HL-60/S4 treated with retinoic acid at 250 ng/mL for 4 days and 3 days (cell line): ENCODE measurements at regions not wholly inside any gene's neighbourhood (a gene's known extent, or its start where the extent isn't known, plus 50 kb on each side); places are given as distances from the start of the nearest gene placed in this dataset.

Experiments
- in situ Hi-C: fragments of 300-500 bp; cut with MboI; formaldehyde crosslinking; loops from 2 replicates; pipeline ENCODE4 v1.7.0; 2022; ENCODE audit warnings: low sequenced_read_pairs

DNA sequence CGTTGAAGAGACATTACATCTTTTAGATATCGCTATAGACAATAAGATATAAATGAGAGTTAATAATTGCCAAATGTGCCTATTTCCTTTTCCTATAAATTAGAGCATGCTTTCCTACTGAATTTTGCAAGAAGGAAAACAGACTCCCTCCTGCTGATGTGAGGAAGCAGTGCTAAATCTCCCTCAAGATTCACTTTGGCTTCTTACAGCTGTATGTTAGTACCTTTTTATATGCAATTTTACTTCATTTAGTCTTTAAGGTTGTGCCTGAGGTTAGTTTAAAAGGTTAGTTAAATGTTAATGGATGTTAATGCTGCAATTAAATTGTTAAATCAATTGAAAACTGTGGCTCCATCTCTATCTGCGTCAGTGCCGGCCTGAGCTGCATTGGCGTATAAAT is 728.8 kb downstream of the NR2F2 start:
- in situ Hi-C loops = no loop called here

DNA sequence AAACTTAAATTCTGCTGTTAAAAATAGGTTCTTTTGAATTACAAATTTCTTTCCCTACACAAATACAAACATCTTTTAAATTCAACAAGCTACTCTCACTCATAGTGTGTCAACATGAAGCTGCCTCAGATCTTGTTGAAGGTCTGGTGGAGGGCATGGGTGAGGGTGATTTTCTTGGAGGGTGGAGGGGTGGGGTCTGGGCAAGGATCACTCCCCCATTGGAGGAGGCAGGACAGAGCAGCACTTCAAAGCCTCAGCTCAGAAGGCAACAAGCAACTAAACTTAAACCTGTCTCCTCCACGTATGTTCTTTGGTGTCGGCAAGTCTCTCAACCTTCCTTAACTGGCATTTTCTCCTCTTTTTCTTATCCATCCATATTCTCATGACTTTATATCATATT is 730.9 kb downstream of the NR2F2 start:
- in situ Hi-C loops = no loop called here

DNA sequence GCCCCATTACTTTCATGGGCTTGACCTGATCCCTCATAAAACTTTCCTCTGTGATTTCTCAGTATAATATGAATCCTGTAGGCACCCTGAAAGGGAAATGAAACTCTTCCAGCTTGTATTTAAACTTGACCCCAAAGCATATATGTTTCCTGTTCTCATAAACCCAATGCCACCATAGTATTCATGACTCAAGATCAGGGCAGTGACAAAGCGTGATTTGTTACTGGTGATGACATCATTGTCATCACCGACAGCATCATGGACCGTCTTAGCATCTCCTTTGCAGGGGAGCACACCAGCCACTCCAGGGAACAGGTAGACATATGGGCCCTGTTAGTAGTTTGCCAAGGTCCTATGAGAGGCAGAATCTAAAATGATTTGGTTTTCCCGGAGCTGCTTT is 741.2 kb downstream of the NR2F2 start:
- in situ Hi-C loops = no loop called here

DNA sequence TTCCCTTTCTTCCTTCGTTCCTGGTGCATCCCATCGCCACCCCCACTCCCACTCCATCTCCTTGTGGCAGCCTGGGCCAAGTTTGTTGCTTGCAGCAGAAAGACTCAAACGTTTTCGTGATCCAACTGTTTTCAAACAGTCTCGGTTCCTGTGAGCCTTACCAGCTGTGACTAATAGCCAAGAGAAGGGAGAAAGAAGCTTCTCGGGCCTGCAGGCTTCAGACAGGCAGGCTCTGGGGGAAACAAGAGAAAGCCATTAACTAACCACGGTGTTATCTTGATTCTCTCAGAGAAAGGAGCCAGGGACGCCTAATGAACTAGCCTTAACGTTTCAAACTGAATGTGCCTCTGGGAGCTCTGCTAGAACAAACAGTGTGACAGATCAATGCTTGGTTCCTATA is 742.0 kb downstream of the NR2F2 start:
- in situ Hi-C loops = no loop called here

DNA sequence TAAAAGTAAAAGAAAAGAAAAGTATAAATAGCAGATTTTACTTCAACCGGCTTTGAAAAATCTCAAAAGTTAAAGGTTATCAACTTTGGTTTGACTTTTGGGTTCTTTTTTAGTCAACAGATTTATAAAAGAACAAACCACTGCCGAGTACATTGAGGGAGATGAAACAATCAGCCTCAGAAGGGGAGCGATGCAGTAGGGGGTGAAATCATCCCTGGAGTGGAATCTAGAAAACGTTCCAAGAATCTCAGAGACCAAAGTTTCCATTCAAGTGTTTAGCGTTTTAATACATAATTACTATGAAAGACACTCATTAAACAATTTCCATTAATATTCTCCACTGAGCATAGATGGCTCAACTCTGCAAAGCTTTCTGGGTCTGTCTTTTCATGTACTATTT is 745.5 kb downstream of the NR2F2 start:
- in situ Hi-C loops = no loop called here

DNA sequence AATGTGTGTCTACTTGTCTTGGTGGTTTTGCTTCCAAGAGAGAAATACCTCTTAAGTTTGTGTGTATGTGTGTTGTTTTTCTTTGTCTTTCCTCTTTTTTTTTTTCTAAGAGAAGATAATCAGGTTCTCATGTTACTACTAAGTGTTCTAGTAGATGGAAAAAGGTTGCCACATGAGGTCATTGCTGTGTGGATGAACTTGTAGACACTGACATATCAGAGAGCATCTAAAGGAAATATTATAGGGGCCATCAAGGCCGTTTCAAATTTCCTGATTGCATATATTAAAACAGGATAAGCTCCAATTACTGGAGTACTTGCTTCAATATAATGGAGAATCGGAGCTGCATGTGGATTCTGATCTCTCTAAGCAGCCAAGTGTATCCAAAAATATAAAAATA is 747.5 kb downstream of the NR2F2 start:
- in situ Hi-C loops = no loop called here

DNA sequence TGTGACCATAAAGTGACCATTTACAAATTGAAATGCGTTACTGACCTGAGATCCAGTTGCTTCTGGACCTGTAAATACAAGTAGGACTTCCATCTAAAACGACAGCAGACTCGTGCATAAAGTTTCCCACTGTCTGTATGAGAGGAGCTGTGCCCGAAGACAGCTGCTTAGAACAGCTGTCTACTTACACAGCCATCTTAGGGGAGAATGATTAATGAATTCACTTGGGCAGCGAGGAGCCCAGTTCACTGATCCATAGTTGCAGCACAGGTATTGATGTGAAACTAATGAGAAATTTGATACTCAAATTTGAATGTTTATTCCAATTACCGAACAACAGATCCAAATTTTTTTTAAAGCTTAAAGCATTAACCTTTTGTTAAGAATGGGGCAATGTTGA is 748.1 kb downstream of the NR2F2 start:
- in situ Hi-C loops = no loop called here

DNA sequence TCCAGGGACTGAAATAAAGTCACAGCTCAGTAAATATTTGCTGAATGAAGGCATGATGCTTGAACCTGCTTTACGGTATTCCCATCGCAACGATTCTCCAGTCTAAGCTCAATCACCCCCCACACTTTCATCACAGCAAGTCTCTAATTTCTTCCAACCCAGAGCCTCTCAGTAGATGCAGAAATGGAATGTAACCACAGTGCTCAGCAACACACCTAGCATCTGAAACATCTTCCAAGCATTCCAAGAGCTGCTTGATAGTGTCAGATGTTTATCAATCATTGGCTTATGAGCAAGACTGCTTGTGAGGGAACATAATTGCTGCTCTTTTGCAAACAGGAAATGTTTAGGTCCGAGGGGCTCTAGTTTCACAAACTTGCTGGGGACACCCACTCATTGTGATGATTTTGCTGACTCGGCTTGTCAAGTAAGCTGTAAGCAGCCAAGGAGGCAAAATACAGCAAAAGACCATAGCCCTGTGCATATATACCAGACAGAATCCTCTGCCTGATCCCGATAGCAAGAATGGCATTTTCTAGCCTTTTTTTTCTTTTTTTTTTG is 751.2 kb downstream of the NR2F2 start:
- in situ Hi-C loops = no loop called here

DNA sequence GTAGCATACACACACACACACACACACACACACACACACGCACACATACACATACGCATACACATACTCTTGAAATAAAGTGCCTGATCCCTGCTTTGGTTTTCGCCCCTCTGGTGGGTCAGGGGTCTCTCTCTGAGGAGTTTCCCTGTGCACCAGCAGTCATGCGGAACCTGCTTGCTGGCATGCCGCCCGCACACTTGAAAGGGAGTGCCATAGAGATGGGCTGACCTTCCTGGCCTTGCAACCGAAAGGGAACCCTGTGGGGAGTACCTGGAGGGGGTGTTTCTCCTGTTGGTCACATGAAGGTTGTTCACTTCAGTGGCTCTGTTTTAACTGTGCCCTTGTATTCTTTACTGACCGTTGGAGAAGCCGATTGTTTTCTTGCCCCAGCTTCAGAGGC is 752.3 kb downstream of the NR2F2 start:
- in situ Hi-C loops = no loop called here

DNA sequence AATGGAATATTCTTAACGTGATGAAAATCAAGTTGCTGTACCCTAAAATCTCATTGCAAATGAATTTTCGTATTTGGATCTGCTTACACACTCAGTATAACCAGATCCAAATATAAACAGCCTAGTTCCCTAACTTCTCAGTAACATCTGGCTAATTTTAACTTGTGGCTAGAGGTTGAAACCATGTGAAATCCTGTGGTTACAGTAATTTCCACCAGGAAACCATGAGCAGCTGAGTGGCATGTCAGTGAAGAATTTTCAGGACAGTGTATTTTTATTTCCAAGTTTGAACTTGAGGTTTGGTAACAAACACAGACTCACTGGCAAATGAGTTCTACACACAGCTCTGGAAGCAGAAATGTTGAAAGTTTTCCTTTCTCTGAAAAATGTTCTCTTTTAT is 754.1 kb downstream of the NR2F2 start:
- in situ Hi-C loops = no loop called here

DNA sequence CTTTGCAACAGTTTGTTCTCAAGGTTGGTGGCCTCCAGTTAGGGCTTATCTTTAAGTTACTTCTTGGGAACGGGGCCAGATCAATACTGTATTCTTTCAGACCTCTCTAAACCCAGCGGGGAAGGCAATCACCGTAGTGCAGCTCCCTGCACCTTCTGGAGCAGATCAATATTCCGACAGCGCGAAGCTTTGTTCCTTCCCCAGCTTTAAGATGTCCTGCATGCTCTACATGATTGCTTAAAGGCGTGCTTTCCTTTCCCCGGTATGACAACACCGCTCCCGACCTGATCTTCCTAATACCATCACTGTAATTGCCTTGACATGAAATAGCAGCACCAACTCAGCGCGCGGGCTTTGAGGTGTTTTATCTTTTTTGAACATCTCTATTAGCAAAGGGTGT is 755.2 kb downstream of the NR2F2 start:
- in situ Hi-C loops = no loop called here

DNA sequence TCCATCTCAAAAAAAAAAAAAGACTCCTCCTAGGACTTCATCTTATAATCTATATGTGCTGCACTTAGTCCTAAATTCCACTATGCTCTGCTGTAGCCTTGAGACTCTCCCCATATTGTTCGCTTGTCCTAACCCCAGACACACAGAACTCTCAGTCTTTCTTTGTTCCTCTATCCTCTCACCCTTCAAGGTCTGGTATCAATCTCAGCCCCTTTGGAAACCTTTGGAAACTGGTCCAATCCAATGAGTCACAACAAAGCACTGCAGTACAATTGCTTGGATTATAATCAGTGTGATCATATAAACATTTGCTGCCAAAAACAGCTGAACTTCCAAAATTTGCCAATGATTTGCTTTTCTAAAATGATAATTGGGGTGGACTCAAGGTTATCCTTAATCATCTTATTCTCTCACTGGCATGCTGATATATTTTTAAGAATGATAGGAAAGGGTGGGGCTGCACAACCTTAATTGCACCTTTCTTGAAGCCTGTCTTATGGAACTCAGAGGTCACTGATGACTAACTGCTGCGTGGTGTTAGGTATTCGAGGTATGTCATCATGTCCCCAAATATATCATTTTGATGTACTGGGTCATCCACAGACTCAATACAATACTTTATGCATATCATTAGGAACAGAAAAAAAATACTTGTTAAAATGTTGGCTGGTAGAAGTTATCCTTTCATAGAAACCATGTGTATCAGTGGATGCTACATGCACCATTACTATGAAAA is 756.7 kb downstream of the NR2F2 start:
- in situ Hi-C loops = no loop called here

DNA sequence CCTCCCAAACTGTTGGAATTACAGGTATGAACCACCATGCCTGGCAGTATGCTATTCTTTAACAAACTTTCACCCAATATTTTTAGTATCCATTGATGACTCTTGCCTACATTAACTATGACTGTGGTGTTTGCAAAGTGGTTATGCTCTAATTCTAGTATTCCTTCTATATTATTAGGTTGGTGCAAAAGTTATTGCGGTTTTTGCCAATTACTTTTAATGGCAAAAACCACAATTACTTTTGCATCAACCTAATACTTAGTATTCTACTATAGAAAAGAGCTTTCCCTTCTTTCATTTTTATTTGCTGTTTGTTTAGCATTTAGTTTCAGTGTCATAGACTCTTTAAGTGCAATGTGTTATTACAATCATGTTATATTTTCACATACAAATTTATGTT is 760.6 kb downstream of the NR2F2 start:
- in situ Hi-C loops = no loop called here

DNA sequence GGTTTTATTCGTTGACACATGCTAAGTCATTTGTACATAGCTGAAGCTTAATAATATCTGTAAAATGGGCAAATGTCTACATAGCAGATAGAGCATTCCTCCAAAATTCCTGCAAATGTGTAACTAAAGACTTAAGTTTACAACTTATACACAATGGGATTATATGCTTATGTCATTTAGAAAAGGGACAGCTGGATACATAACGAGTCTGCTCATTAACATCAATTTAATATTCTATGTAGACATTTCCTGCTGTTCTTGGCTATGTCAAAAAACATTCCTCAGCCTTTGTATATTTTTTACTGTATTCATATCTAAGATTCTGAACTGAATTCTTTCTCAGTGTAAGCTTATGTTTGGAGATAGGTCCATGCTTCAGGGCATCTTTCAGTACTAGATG is 762.2 kb downstream of the NR2F2 start:
- in situ Hi-C loops = no loop called here

DNA sequence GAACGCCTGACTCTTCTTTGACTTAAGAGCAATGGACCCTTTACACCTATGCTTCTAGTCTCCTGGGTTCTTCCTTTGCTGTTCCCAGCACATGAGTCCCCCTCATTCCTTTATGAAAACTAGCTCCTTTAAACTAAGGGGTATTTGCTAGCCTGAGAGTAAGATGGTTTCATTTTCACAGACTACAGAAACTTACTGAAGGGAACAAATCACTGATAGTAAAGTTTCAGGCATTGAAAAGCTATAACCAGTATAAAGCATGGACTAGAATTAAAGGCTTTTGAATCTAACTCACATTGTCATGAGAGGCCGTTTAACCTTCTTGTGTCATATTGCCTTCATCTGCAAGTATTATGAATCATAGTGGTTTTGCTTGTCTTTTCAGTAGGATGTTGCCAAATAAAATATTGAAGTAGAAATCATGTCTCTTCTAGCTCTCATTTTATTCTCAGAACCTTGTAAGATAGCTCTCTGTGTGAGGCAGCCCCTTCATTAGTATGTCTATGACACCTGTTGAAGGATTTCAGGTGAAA is 765.9 kb downstream of the NR2F2 start:
- in situ Hi-C loops = no loop called here

DNA sequence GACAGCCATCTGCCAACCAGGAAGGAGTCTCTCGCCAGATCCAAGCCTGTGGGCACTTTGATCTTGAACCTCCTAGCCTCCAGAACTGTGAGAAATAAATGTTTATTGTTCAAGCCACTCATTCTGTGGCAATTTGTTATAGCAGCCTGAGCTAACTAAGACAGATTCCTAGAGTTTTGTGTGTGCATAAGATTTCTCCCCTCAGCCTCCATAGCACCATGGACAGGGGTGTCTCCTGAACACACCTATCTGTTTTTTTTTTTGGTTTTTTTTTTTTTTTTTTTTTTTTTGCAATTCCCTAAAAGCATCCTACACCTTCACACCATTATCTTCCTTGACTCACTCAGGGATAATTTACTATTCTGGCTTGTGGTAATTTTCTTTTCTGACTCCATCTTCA is 768.5 kb downstream of the NR2F2 start:
- in situ Hi-C loops = no loop called here

DNA sequence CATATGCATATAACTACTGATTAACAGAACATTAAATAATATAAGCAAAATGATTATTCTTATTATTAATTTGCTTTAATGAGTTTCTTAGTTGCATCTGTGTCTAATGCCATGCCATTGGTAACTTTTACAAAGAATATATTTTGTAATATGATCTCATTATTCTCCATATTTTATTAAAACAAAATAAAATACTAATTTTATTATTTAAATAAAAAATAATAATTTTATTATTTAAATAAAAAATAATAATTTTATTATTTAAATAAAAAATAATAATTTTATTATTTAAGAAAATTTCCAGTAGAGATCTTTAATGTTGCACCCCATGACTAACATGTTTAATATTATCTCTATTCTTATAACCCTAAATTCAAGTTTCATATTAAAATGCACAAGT is 771.1 kb downstream of the NR2F2 start:
- in situ Hi-C loops = no loop called here

DNA sequence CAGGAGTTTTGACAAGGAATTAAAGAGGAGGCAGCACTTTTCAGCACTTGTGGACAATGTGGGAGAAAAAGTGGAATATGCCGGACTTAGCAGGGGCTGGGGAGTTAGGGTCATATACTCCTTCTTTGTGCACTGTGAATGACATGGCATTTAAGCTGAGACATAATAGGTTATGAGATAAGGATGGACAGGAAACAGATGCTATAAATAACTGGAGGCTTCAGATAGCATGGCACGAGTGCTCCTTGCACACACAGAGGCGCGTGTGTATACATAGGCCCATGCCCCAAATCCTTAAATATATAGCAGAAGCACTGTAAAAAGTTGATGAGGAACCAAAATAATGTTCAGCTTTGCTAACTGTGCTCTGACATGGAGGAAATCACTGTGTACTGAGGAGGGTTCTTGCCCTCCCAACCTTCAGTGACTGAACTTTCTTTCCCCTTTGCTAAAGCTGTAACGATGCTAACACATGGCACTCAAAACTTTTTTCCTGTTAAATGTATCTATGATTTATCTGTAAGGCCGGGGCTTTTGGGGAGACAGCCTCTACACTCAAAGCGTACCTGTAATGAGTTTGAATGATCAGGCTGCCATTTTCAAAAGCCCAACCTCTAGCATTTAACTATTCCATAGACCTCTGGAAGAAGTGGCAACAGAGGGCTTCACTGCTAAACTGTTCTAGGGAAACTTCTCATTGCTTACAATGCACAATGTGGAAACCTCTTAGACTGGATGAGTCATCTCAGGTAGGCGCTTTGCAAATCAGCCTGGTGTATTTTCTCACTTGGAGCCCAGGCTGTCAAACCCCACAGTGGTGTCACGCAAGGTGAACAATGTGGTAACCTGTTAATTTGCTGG is 784.6 kb downstream of the NR2F2 start:
- in situ Hi-C loops = no loop called here

DNA sequence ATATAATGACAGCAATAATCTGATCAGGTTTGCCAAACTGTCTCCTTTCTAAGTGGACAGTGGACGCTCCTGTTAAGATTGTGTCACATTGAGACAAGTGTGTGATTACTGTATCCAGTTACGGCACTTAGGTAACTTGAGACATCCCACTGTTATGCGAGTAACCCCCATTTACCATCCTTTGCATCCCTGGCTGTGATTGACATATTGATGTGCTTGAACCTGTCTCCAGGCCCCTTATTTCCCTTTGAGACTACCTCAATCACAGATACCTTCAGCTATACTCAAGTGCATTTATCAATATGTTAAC is 785.2 kb downstream of the NR2F2 start:
- in situ Hi-C loops = no loop called here

DNA sequence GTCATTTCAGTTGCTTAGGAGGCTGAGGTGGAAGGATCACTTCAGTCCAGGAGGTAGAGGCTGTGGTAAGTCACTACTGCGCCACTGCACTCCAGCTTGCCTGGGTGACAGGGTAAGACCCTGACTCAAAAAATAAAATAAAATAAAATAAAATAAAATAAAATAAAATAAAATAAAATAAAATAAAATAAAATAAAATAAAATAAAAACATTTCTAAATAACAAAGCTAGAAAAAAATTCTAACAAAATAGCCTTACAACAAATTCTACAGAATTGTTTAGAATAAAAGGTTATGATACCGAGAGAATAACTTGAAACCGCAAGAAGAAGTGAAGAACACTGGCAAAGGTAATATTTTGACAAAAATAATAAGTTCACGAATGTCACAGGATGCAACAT is 794.3 kb downstream of the NR2F2 start:
- in situ Hi-C loops = no loop called here

DNA sequence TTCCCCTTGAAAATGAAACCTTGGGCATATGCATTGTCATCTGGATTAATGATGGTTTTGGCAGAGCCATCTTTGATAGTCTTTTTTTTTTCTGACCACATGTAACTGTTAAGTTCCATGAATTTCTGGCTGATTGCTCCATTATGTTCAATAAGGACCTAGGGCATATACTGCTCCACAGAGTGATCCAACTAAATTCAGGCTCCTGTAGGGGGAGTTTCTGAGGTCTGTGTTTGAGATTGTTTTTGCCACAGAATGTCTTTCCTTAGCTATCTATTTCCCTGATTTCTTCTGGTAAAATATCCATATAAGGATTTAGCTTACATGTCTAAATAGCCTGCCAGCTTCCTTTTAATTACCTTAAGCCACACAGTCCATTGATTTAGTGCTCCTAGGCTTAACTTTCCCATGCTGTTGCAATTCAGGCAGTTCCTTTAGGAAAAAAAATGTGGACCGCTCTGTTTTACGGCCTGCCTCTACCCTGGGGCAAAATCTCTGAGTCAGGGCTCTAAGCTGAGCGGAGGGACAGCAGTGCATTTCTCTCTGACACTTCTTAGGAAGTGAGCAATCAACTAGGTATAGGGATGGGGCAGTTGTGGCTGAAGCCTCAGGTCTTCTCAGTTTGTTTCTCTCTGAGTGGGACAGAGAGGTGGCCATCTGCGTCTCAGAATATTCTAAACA is 796.2 kb downstream of the NR2F2 start:
- in situ Hi-C loops = no loop called here

DNA sequence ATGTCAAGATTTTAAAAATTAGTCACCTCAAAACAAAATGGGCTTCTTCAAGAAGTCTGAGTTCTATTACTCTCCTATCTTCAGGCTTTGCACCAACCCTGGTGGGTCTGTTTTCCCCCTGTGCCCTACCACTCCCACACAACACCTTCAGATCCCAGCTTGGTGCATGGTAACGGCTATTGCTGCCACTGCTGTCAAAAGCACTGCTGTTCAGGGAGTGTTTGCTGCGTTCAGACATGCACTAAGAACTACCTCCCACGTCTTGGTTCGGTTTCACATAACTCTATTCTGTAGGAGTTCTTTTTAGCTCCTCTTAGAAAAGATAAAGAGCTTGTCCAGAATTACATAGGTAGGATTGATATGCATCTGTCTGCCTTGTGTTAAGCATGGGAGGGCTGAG is 799.2 kb downstream of the NR2F2 start:
- in situ Hi-C loops = no loop called here
